Glutamatergic neuron (in vitro differentiated cells): ENCODE measurements at regions not wholly inside any gene's neighbourhood (a gene's known extent, or its start where the extent isn't known, plus 50 kb on each side); places are given as distances from the start of the nearest gene placed in this dataset.

Experiments used
- DNase-seq: peaks from one replicate; pipeline ENCODE4 v3.0.0; 2022
- H3K27ac Mint-ChIP-seq: one replicate; pipeline ENCODE4 v1.8.0; 2020; ENCODE audit warnings: mild to moderate bottlenecking, mixed read lengths, inconsistent platforms; ENCODE audit not compliant: unreplicated experiment
- H3K27me3 Mint-ChIP-seq: one replicate; pipeline ENCODE4 v1.8.0; 2020; ENCODE audit warnings: mild to moderate bottlenecking, moderate library complexity, mixed read lengths, inconsistent platforms; ENCODE audit not compliant: unreplicated experiment
- H3K36me3 Mint-ChIP-seq: one replicate; pipeline ENCODE4 v1.8.0; 2020; ENCODE audit warnings: mild to moderate bottlenecking, mixed read lengths, inconsistent platforms; ENCODE audit not compliant: unreplicated experiment
- H3K4me1 Mint-ChIP-seq: one replicate; pipeline ENCODE4 v1.8.0; 2020; ENCODE audit warnings: mild to moderate bottlenecking, low read depth, mixed read lengths, inconsistent platforms; ENCODE audit not compliant: unreplicated experiment
- H3K4me3 Mint-ChIP-seq: one replicate; pipeline ENCODE4 v1.8.0; 2020; ENCODE audit warnings: mild to moderate bottlenecking, mixed read lengths, inconsistent platforms; ENCODE audit not compliant: unreplicated experiment
- H3K9me3 Mint-ChIP-seq: one replicate; pipeline ENCODE4 v1.8.0; 2020; ENCODE audit warnings: mild to moderate bottlenecking, moderate library complexity, mixed read lengths, inconsistent platforms; ENCODE audit not compliant: unreplicated experiment
- CTCF ChIP-seq: fragments of 200-600 bp; sonication (generic); IDR thresholded peaks from one replicate; pipeline ENCODE4 v1.5.0; 2021; ENCODE audit not compliant: partially characterized antibody, unreplicated experiment

GRCh38 chr11:91972665-91973266 lies 251.9 kb upstream of the FAT3 start:
- no peaks in the 10 kb centered on the region for H3K27me3 Mint-ChIP-seq
- H3K4me3 Mint-ChIP-seq = no peak overlapping the region
- no peaks in the 10 kb centered on the region for H3K36me3 Mint-ChIP-seq
- no peak overlapping the region for H3K27ac Mint-ChIP-seq
- DNase-seq = no peak
- H3K4me1 Mint-ChIP-seq = peaks cover 7% of the 10 kb centered on the region
- TF ChIP-seq CTCF = no peak
- H3K9me3 Mint-ChIP-seq = no peaks in the 10 kb centered on the region

DNA sequence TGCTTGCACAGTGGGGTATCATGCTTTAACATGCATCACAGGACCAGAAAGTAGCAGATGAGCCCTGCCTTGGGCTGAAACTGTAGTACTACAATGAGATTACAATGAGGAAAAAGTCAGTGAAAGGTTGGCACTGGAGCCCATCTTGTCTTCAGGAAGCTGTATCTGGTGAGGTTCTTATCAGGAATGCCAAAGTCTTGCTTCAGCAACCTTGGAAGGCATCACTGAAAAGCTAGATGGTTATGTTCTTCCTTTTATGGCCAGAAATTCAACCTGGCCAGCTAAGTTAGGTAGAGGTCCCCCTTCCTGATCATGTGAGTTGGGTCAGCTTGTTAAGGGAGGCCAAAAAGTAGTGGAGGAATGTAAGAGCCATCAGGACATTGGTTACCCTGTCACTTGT lies 254.0 kb upstream of the FAT3 start:
- H3K27ac Mint-ChIP-seq = no peak overlapping the region
- no peaks in the 10 kb centered on the region for H3K27me3 Mint-ChIP-seq
- H3K9me3 Mint-ChIP-seq = no peaks in the 10 kb centered on the region
- no peak for DNase-seq
- H3K4me1 Mint-ChIP-seq = peaks cover 5% of the 10 kb centered on the region
- no peaks in the 10 kb centered on the region for H3K36me3 Mint-ChIP-seq
- no peak overlapping the region for H3K4me3 Mint-ChIP-seq
- TF ChIP-seq CTCF = no peak

- Mint-ChIP-seq H3K4me1 (peaks cover 5% of the 10 kb centered on the region), H3K27me3 (no peaks in the 10 kb centered on the region), H3K4me3 (no peak overlapping the region), H3K9me3 (no peaks in the 10 kb centered on the region), H3K27ac (no peak overlapping the region), H3K36me3 (no peaks in the 10 kb centered on the region)
- DNase-seq = no peak
- TF ChIP-seq CTCF = no peak
Observed at GRCh38 chr11:91969486-91969885, 255.1 kb upstream of the FAT3 start.

DNA sequence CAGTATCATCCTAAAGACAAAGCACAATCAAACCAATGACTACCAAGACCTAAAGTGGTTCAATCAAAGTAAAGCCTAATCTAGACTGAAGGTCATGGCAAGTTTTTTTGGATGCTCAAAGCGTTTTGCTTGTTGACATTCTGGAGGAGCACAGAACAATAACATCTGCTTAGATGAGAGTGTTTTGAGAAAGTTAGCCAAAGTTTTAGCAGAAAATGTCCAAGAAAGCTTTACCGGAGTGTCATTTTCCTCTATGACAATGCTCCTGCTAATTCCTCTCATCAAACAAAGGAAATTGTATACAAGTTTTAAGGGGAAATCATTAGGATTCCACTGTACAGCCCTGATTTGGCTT lies 256.9 kb upstream of the FAT3 start:
- H3K4me1 Mint-ChIP-seq = peaks cover 5% of the 10 kb centered on the region
- H3K36me3 Mint-ChIP-seq = peaks cover 5% of the 10 kb centered on the region
- no peak for DNase-seq
- H3K27ac Mint-ChIP-seq = no peak overlapping the region
- H3K4me3 Mint-ChIP-seq = no peak overlapping the region
- H3K27me3 Mint-ChIP-seq = no peaks in the 10 kb centered on the region
- TF ChIP-seq CTCF = no peak
- peaks cover 1% of the 10 kb centered on the region for H3K9me3 Mint-ChIP-seq

- no peak for DNase-seq
- H3K4me3 Mint-ChIP-seq = no peak overlapping the region
- H3K36me3 Mint-ChIP-seq = peaks cover 11% of the 10 kb centered on the region
- H3K4me1 Mint-ChIP-seq = peaks cover 5% of the 10 kb centered on the region
- H3K27me3 Mint-ChIP-seq = no peaks in the 10 kb centered on the region
- no peak for TF ChIP-seq CTCF
- H3K27ac Mint-ChIP-seq = no peak overlapping the region
- H3K9me3 Mint-ChIP-seq = peaks cover 2% of the 10 kb centered on the region
Observed at GRCh38 chr11:91967026-91967690, 257.5 kb upstream of the FAT3 start.
